Nephron (organoid): ENCODE measurements at regions not wholly inside any gene's neighbourhood (a gene's known extent, or its start where the extent isn't known, plus 50 kb on each side); places are given as distances from the start of the nearest gene placed in this dataset.
A peak's percentile ranks its signal among the peaks of the same experiment; 100 is the strongest.

Experiments used
- H3K27ac Mint-ChIP-seq, 3 experiments: 2 replicates each; pipeline ENCODE4 v1.8.0; 2020; ENCODE audit warnings: mixed read lengths in 3 of 3, mild to moderate bottlenecking in 2 of 3, moderate library complexity in 1 of 3
- H3K27me3 Mint-ChIP-seq: 2 replicates; pipeline ENCODE4 v1.8.0; 2021; ENCODE audit warnings: low read depth, mild to moderate bottlenecking, moderate library complexity, mixed read lengths
- H3K36me3 Mint-ChIP-seq: 2 replicates; pipeline ENCODE4 v1.8.0; 2020; ENCODE audit warnings: low read depth, mixed read lengths
- H3K4me1 Mint-ChIP-seq: 2 replicates; pipeline ENCODE4 v1.8.0; 2020; ENCODE audit warnings: mixed read lengths
- H3K4me3 Mint-ChIP-seq, 3 experiments: 2 replicates each; pipeline ENCODE4 v1.8.0; 2020; ENCODE audit warnings: mild to moderate bottlenecking in 3 of 3, mixed read lengths in 3 of 3, moderate library complexity in 2 of 3
- H3K9me3 Mint-ChIP-seq: 2 replicates; pipeline ENCODE4 v1.8.0; 2020; ENCODE audit warnings: mixed read lengths
- TF ChIP-seq, protein P1 (sequence below), 3 experiments: fragments of 200-600 bp; sonication (generic); IDR thresholded peaks; one replicate each; pipeline ENCODE4 v1.5.0; 2021; ENCODE audit warnings: antibody characterized with exemption in 3 of 3; ENCODE audit not compliant: unreplicated experiment in 3 of 3

DNA sequence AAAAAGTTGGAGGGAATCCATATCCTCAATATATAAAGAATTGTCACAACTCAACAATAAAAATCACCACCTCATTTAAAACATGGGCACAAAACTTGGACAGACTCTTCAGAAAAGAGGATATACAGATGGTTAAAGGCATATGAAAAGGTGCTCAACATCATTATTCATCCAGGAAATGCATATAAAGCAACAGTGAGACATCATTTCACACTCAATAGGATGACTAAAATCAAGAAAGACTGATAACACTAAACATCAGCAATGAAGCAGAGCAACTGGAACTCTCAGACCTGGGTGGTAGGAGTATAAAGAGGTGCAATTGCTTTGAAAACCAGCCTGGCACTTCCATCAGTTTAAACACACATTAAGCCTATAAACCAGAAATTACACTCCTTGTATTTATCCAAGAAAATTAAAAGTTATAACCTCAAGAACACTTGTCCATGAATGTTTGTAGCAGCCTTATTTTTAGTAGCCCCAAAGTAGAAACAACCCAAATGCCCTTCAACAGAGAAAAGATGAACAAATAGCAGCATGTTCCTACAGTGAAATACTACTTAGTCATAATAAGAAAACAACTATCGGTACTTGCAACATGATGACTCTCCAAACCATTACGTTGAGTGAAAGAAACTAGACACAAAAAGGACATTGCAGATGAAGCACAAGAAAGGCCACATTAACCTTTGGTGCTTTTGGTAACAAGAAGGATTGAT, 79.1 kb upstream of the TANC1 start:
- Mint-ChIP-seq H3K4me3 (no peak overlapping the region), H3K27ac (no peak overlapping the region), H3K9me3 (no peaks in the 10 kb centered on the region), H3K27me3 (peaks cover 7% of the 10 kb centered on the region), H3K36me3 (no peaks in the 10 kb centered on the region), H3K4me1 (peaks cover 14% of the 10 kb centered on the region)
- TF ChIP-seq, protein P1, sequence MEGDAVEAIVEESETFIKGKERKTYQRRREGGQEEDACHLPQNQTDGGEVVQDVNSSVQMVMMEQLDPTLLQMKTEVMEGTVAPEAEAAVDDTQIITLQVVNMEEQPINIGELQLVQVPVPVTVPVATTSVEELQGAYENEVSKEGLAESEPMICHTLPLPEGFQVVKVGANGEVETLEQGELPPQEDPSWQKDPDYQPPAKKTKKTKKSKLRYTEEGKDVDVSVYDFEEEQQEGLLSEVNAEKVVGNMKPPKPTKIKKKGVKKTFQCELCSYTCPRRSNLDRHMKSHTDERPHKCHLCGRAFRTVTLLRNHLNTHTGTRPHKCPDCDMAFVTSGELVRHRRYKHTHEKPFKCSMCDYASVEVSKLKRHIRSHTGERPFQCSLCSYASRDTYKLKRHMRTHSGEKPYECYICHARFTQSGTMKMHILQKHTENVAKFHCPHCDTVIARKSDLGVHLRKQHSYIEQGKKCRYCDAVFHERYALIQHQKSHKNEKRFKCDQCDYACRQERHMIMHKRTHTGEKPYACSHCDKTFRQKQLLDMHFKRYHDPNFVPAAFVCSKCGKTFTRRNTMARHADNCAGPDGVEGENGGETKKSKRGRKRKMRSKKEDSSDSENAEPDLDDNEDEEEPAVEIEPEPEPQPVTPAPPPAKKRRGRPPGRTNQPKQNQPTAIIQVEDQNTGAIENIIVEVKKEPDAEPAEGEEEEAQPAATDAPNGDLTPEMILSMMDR (IDR thresholded peaks at IDR 0.05; ENCODE audit: unreplicated experiment in 3 of 3): no peak

DNA sequence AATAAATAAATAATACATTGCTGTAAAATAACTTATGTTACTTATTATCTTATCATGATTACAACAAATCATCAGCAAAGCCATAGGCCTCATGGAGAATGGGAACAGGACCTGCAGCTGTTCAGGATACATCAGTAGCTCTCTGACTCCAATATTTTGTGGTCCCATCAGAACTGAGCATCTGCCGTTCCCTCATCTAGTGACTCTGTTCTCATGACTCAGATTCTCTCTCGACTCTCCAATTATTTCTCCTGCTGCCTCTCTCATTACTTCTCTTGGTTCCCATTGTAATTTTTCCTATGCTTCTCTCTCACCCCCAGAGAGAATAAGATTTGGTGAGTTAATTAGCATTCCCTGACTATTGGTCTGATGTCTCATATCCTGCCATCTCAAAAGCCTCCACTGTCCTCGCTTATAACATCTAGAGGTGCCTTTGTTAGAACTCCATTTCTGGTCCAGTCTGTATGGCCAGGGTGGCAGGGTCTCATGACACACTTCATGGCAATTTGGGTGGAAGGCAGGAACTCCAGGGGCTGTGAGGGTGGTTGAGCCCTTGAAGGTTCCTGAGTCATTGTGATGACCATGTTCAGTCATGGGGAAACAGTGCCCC, 78.0 kb upstream of the TANC1 start:
- H3K36me3 Mint-ChIP-seq: no peaks in the 10 kb centered on the region
- peaks cover 14% of the 10 kb centered on the region for H3K4me1 Mint-ChIP-seq
- H3K4me3 Mint-ChIP-seq: no peak overlapping the region
- peaks cover 7% of the 10 kb centered on the region for H3K27me3 Mint-ChIP-seq
- no peaks in the 10 kb centered on the region for H3K9me3 Mint-ChIP-seq
- H3K27ac Mint-ChIP-seq: no peak overlapping the region
- TF ChIP-seq, protein P1 (IDR thresholded peaks at IDR 0.05; ENCODE audit: unreplicated experiment in 3 of 3): no peak

DNA sequence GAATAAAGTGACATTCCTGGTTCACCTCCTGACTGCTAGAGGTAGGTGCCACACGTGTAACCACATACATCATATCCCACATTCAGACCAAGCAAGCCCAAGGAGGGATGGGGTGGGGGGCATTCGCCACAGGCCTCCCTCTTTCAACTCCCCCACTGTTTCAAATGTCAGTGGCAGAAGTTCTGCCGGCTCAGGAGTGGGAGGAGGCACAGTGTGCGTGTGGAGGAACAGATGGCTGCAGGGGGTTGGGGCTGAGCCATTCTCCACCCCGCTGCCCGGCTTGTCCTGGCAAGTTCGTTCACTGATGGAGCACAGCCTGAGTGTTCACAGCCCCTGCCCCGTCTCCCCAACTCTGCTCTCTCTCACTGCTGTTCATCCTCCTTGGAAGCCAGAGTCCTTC, 75.4 kb upstream of the TANC1 start:
- no peaks in the 10 kb centered on the region for H3K27me3 Mint-ChIP-seq
- H3K9me3 Mint-ChIP-seq: peaks cover 2% of the 10 kb centered on the region
- TF ChIP-seq, protein P1 (IDR thresholded peaks at IDR 0.05; ENCODE audit: unreplicated experiment in 3 of 3): no peak
- H3K4me3 Mint-ChIP-seq: no peak overlapping the region
- H3K36me3 Mint-ChIP-seq: no peaks in the 10 kb centered on the region
- peaks cover 14% of the 10 kb centered on the region for H3K4me1 Mint-ChIP-seq
- peak overlapping the region in 2 of 3 experiments; percentile 2 to 14 for H3K27ac Mint-ChIP-seq

DNA sequence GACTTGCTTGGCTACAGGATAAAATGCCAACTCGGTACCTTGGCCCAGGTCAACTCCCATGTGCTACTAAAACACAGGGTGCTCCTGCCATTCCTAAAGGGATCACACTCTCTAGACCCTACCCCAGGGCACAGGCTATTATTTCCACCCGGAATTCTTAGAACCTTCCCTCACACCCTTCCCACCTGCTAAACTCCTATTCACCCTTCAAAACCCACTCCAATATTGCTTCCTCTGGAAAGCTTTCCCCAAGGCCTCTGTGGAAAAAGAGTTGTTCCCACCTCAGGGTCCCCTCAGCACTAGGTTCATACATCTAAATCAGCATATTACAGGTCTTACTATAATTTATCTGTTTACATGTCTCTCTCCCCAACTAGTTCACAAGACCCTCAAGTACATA, 75.0 kb upstream of the TANC1 start:
- Mint-ChIP-seq H3K36me3 (no peaks in the 10 kb centered on the region), H3K9me3 (peaks cover 2% of the 10 kb centered on the region), H3K4me3 (no peak overlapping the region), H3K27me3 (no peaks in the 10 kb centered on the region), H3K27ac (peak overlapping the region in 1 of 3 experiments; percentile 7), H3K4me1 (peaks cover 14% of the 10 kb centered on the region)
- TF ChIP-seq, protein P1 (IDR thresholded peaks at IDR 0.05; ENCODE audit: unreplicated experiment in 3 of 3): no peak

DNA sequence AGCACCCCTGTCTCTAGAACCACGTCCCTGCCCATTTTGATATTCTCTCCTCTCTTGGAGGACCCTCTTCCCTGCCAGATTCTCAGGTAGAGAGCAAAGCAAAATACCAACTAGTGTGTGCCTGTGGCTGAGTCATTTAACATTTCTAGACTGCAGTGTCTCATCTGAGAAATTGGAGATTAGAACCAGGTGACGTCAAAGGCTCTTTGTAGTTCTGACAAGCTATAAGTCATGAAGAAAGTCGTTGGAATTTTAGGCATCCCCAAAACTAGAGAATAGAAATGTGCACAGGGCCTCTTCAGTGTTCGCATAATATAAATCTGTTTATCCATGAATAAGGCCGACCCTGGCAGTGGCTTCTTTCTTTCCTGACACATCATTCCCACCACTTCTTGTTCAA, 74.4 kb upstream of the TANC1 start:
- Mint-ChIP-seq H3K27me3 (no peaks in the 10 kb centered on the region), H3K4me1 (peaks cover 14% of the 10 kb centered on the region), H3K27ac (no peak overlapping the region), H3K9me3 (peaks cover 2% of the 10 kb centered on the region), H3K36me3 (no peaks in the 10 kb centered on the region), H3K4me3 (no peak overlapping the region)
- TF ChIP-seq, protein P1 (IDR thresholded peaks at IDR 0.05; ENCODE audit: unreplicated experiment in 3 of 3): no peak

DNA sequence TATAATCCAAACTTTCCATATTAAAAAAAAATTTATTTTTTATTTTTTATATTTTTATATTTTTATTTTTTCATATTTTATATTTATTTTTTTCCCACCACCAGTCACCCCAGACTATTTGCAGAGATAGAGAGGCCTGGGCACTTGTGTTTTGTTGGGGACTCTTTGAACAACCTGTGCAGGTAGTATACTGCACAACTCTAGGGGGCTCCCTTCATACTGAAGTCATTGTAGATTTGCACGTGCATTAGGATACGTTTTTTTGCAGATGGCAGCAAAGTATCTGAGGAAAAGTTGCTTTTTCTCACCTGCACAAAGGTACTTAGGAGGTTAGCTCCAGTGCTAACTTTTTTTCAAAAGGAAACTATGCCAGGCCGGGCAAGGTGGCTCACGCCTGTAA, 73.9 kb upstream of the TANC1 start:
- Mint-ChIP-seq H3K27ac (no peak overlapping the region), H3K27me3 (no peaks in the 10 kb centered on the region), H3K4me1 (peaks cover 14% of the 10 kb centered on the region), H3K9me3 (peaks cover 2% of the 10 kb centered on the region), H3K36me3 (no peaks in the 10 kb centered on the region), H3K4me3 (no peak overlapping the region)
- TF ChIP-seq, protein P1 (IDR thresholded peaks at IDR 0.05; ENCODE audit: unreplicated experiment in 3 of 3): peak in 1 of 3 experiments; percentile 13
